ENCODE measurements at regions not wholly inside any gene's neighbourhood (a gene's known extent, or its start where the extent isn't known, plus 50 kb on each side); places are given as distances from the start of the nearest gene placed in this dataset.

DNA sequence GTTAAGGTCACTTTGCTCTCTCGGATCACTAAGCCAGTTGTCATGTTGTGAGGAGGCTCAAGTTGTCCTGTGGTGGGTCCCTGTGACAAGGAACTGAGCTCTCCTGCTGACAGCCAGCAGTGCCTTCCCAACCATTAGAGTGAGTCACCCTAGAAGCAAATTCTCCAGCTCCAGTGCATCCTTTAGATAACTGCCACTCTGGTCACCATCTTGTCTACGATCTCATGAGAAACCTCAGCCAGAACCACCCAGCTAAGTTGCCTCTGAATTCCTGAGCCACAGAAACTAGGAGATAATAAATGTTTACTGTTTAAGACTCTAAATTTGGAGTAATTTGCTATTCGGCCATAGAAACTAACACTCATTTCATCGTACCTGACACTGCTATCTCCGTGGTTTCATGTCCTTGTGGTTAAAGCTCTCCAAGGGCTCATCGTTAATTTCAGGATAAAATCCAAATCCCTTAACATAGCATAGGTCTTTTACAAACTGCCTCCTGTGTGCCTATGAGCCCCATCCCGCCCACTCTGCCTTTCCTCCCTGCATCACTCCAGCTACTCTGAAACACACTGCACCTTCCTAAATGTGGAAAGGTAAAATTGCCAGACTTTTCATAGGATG is 56.5 kb upstream of the WIPF3 start:
- Histone ChIP-seq H3K27ac (ENCODE audit: control insufficient read depth, insufficient read depth) (no peak overlapping the region), H3K79me2 (ENCODE audit: control insufficient read depth, insufficient read depth, low read length) (no peaks in the 10 kb centered on the region), H3K9me3 (replicated peaks; ENCODE audit: control insufficient read depth, insufficient read depth, low read length) (no peaks in the 10 kb centered on the region), H3K27me3 (replicated peaks in 1 of 2; ENCODE audit: control insufficient read depth in 2 of 2, insufficient read depth in 2 of 2, low read length in 1 of 2) (peaks cover 0 to 1% of the 10 kb centered on the region in 2 experiments; a peak in 1 of 4 replicates), H4K20me1 (ENCODE audit: control insufficient read depth, insufficient read depth) (no peaks in the 10 kb centered on the region), H3K4me2 (ENCODE audit: control insufficient read depth, insufficient read depth) (no peak overlapping the region), H3K9ac (ENCODE audit: control insufficient read depth, insufficient read depth, low read length) (no peak overlapping the region), H2AFZ (ENCODE audit: control insufficient read depth, low read depth, low read length) (no peak overlapping the region), H3K4me1 (ENCODE audit: control insufficient read depth, insufficient read depth, low read length) (no peaks in the 10 kb centered on the region), H3K4me3 (no peak overlapping the region), H3K36me3 (ENCODE audit: control insufficient read depth in 2 of 2, insufficient read depth in 2 of 2, low read length in 1 of 2) (no peaks in the 10 kb centered on the region)
- intact Hi-C loops (cut with micrococcal nuclease; ENCODE audit: unreplicated experiment) (loop anchor here (5.0 to 10.0 kb wide), 2 partner anchors 165 to 312 kb away; no protein-coding TSS in a partner anchor), in situ Hi-C loops (cut with MboI) (loop anchor here (10.0 kb wide), 1 partner anchor 325 kb away; no protein-coding TSS in a partner anchor)
- BruUV-seq (replicated peaks), result no TSS peak
- FAIRE-seq, result no peak
- ChIA-PET SMC1A (ENCODE audit: uncharacterized antibody, unreplicated experiment) (interaction anchor here (2.2 kb wide), 1 partner anchor 171 kb away, joined by 11 read pairs; no protein-coding TSS in a partner anchor), RAD21 (ENCODE audit: unreplicated experiment) (no interaction called here), POLR2A (no interaction called here), CTCF (interaction anchor here (0.9 to 1.6 kb wide), 4 partner anchors 172 to 326 kb away, joined by 3 to 8 read pairs (median 4); no protein-coding TSS in a partner anchor)
- DNase-seq (ENCODE audit: low read depth, low spot score), result no peak
- TF ChIP-seq NRF1 (conservative IDR thresholded peaks at IDR 0.05; ENCODE audit: low read depth, low read length) (no peak), SIX5 (IDR thresholded peaks at IDR 0.05; ENCODE audit: low read depth, low read length, severe bottlenecking) (no peak), SPI1 (IDR thresholded peaks at IDR 0.05; ENCODE audit: borderline replicate concordance, insufficient read depth, low read depth, low read length) (no peak), MYC (IDR thresholded peaks at IDR 0.05; ENCODE audit: insufficient read depth, insufficient read length, insufficient replicate concordance, low read length, severe bottlenecking) (no peak), PAX8 (IDR thresholded peaks at IDR 0.05) (no peak), MXI1 (IDR thresholded peaks at IDR 0.05; ENCODE audit: low read depth, low read length) (no peak), KAT2A (conservative IDR thresholded peaks at IDR 0.05; ENCODE audit: control insufficient read depth, low read depth, low read length) (no peak), SMC3 (IDR thresholded peaks at IDR 0.05; ENCODE audit: borderline replicate concordance, low read length) (no peak), CHD2 (IDR thresholded peaks at IDR 0.05; ENCODE audit: borderline replicate concordance, low read depth, low read length) (no peak)
- TF ChIP-seq, protein P1, sequence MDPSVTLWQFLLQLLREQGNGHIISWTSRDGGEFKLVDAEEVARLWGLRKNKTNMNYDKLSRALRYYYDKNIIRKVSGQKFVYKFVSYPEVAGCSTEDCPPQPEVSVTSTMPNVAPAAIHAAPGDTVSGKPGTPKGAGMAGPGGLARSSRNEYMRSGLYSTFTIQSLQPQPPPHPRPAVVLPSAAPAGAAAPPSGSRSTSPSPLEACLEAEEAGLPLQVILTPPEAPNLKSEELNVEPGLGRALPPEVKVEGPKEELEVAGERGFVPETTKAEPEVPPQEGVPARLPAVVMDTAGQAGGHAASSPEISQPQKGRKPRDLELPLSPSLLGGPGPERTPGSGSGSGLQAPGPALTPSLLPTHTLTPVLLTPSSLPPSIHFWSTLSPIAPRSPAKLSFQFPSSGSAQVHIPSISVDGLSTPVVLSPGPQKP (IDR thresholded peaks at IDR 0.05; ENCODE audit: low read depth, low read length), result no peak
- TF ChIP-seq, protein P2, sequence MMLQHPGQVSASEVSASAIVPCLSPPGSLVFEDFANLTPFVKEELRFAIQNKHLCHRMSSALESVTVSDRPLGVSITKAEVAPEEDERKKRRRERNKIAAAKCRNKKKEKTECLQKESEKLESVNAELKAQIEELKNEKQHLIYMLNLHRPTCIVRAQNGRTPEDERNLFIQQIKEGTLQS (IDR thresholded peaks at IDR 0.05; ENCODE audit: borderline replicate concordance, extremely low read depth, low read depth, low read length), result no peak
- TF ChIP-seq, protein P3, sequence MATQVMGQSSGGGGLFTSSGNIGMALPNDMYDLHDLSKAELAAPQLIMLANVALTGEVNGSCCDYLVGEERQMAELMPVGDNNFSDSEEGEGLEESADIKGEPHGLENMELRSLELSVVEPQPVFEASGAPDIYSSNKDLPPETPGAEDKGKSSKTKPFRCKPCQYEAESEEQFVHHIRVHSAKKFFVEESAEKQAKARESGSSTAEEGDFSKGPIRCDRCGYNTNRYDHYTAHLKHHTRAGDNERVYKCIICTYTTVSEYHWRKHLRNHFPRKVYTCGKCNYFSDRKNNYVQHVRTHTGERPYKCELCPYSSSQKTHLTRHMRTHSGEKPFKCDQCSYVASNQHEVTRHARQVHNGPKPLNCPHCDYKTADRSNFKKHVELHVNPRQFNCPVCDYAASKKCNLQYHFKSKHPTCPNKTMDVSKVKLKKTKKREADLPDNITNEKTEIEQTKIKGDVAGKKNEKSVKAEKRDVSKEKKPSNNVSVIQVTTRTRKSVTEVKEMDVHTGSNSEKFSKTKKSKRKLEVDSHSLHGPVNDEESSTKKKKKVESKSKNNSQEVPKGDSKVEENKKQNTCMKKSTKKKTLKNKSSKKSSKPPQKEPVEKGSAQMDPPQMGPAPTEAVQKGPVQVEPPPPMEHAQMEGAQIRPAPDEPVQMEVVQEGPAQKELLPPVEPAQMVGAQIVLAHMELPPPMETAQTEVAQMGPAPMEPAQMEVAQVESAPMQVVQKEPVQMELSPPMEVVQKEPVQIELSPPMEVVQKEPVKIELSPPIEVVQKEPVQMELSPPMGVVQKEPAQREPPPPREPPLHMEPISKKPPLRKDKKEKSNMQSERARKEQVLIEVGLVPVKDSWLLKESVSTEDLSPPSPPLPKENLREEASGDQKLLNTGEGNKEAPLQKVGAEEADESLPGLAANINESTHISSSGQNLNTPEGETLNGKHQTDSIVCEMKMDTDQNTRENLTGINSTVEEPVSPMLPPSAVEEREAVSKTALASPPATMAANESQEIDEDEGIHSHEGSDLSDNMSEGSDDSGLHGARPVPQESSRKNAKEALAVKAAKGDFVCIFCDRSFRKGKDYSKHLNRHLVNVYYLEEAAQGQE (IDR thresholded peaks at IDR 0.05; ENCODE audit: low read depth, low read length), result no peak
- TF ChIP-seq, protein P4, sequence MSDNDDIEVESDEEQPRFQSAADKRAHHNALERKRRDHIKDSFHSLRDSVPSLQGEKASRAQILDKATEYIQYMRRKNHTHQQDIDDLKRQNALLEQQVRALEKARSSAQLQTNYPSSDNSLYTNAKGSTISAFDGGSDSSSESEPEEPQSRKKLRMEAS (IDR thresholded peaks at IDR 0.05; ENCODE audit: low read depth, low read length), result no peak
- TF ChIP-seq, protein P5, sequence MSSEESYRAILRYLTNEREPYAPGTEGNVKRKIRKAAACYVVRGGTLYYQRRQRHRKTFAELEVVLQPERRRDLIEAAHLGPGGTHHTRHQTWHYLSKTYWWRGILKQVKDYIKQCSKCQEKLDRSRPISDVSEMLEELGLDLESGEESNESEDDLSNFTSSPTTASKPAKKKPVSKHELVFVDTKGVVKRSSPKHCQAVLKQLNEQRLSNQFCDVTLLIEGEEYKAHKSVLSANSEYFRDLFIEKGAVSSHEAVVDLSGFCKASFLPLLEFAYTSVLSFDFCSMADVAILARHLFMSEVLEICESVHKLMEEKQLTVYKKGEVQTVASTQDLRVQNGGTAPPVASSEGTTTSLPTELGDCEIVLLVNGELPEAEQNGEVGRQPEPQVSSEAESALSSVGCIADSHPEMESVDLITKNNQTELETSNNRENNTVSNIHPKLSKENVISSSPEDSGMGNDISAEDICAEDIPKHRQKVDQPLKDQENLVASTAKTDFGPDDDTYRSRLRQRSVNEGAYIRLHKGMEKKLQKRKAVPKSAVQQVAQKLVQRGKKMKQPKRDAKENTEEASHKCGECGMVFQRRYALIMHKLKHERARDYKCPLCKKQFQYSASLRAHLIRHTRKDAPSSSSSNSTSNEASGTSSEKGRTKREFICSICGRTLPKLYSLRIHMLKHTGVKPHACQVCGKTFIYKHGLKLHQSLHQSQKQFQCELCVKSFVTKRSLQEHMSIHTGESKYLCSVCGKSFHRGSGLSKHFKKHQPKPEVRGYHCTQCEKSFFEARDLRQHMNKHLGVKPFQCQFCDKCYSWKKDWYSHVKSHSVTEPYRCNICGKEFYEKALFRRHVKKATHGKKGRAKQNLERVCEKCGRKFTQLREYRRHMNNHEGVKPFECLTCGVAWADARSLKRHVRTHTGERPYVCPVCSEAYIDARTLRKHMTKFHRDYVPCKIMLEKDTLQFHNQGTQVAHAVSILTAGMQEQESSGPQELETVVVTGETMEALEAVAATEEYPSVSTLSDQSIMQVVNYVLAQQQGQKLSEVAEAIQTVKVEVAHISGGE (CRISPR knock-in tag; IDR thresholded peaks at IDR 0.05), result no peak
- no peak for ATAC-seq
- 39% methylated on average over 7 of the region's 7 CpGs for WGBS (ENCODE audit: insufficient coverage, insufficient replicate concordance, low lambda C conversion rate, missing lambda C conversion rate)

All from GM12878 (cell line).